Liver (tissue), 8 donors: ENCODE measurements at regions not wholly inside any gene's neighbourhood (a gene's known extent, or its start where the extent isn't known, plus 50 kb on each side); places are given as distances from the start of the nearest gene placed in this dataset.

Experiments used
- DNase-seq: peaks from one replicate; pipeline ENCODE4 v3.0.0-alpha.2; 2017; ENCODE audit warnings: low spot score
- H3K27ac ChIP-seq, 2 donors: one replicate each; pipeline ENCODE4 v1.7.0; 2013; ENCODE audit warnings: inconsistent platforms in 2 of 2, low read length in 2 of 2, control low read depth in 1 of 2, low read depth in 1 of 2, mild to moderate bottlenecking in 1 of 2
- H3K27me3 ChIP-seq, 4 donors: one replicate each; pipeline versions ENCODE4 v1.6.1 to v1.7.0; 2013; ENCODE audit warnings: low read length in 3 of 4, inconsistent platforms in 1 of 4, mild to moderate bottlenecking in 1 of 4, moderate library complexity in 1 of 4; ENCODE audit not compliant: control insufficient read depth in 4 of 4, insufficient read depth in 4 of 4
- H3K36me3 ChIP-seq, 4 donors: one replicate each; pipeline versions ENCODE4 v1.6.1 to v1.7.0; 2013; ENCODE audit warnings: low read length in 3 of 4, mild to moderate bottlenecking in 3 of 4, low read depth in 1 of 4, moderate library complexity in 1 of 4; ENCODE audit not compliant: control insufficient read depth in 4 of 4, insufficient read depth in 3 of 4
- H3K4me1 ChIP-seq, 4 donors: one replicate each; pipeline versions ENCODE4 v1.6.1 to v1.7.0; 2013; ENCODE audit warnings: low read length in 3 of 4, mild to moderate bottlenecking in 3 of 4, moderate library complexity in 1 of 4; ENCODE audit not compliant: control insufficient read depth in 4 of 4, insufficient read depth in 4 of 4
- H3K4me3 ChIP-seq, 3 donors: one replicate each; pipeline versions ENCODE4 v1.6.1 to v1.7.0; 2013; ENCODE audit warnings: low read length in 3 of 3, control low read depth in 1 of 3, low read depth in 1 of 3, mild to moderate bottlenecking in 1 of 3
- H3K9ac ChIP-seq, 2 donors: one replicate each; pipeline ENCODE4 v1.7.0; 2013; ENCODE audit warnings: low read length in 2 of 2, mild to moderate bottlenecking in 2 of 2, moderate library complexity in 2 of 2, control low read depth in 1 of 2, low read depth in 1 of 2
- H3K9me3 ChIP-seq, 4 donors: one replicate each; pipeline versions ENCODE4 v1.6.1 to v1.7.0; 2013; ENCODE audit warnings: low read length in 3 of 4; ENCODE audit not compliant: control insufficient read depth in 4 of 4
- ATF3 ChIP-seq: IDR thresholded peaks from 2 replicates; pipeline ENCODE4 v1.6.1; 2016; ENCODE audit warnings: antibody characterized with exemption
- CTCF ChIP-seq: fragments of 150-350 bp; IDR thresholded peaks from 2 replicates; pipeline ENCODE4 v1.5.1; 2017; ENCODE audit warnings: improper control_type of control experiment, low read depth, low read length; ENCODE audit not compliant: missing input control
- EGR1 ChIP-seq, 2 donors: IDR thresholded peaks; 2 replicates each; pipeline ENCODE4 v1.6.1; 2016 to 2018; ENCODE audit warnings: antibody characterized with exemption in 2 of 2, low read depth in 2 of 2
- FOXA2 ChIP-seq: IDR thresholded peaks from 2 replicates; pipeline ENCODE4 v1.6.1; 2016; ENCODE audit warnings: antibody characterized with exemption
- GABPA ChIP-seq, 2 donors: IDR thresholded peaks in 1 of 2; conservative IDR thresholded peaks in 1 of 2; 2 replicates each; pipeline ENCODE4 v1.6.1; 2016; ENCODE audit warnings: antibody characterized with exemption in 2 of 2, mild to moderate bottlenecking in 1 of 2, moderate library complexity in 1 of 2
- HNF4A ChIP-seq, 2 donors: conservative IDR thresholded peaks; 2 replicates each; pipeline ENCODE4 v1.6.1; 2016; ENCODE audit warnings: antibody characterized with exemption in 2 of 2, mild to moderate bottlenecking in 2 of 2
- HNF4G ChIP-seq: IDR thresholded peaks from 2 replicates; pipeline ENCODE4 v1.6.1; 2016; ENCODE audit warnings: antibody characterized with exemption
- JUND ChIP-seq, 2 donors: IDR thresholded peaks; 2 replicates each; pipeline ENCODE4 v1.6.1; 2016; ENCODE audit warnings: antibody characterized with exemption in 2 of 2
- MAX ChIP-seq: IDR thresholded peaks from 2 replicates; pipeline ENCODE4 v1.6.1; 2016; ENCODE audit warnings: antibody characterized with exemption
- NR2F2 ChIP-seq: IDR thresholded peaks from 2 replicates; pipeline ENCODE4 v1.6.1; 2016; ENCODE audit warnings: antibody characterized with exemption
- RAD21 ChIP-seq, 2 donors: IDR thresholded peaks; 2 replicates each; pipeline ENCODE4 v1.6.1; 2016; ENCODE audit warnings: antibody characterized with exemption in 2 of 2, mild to moderate bottlenecking in 2 of 2
- REST ChIP-seq: IDR thresholded peaks from 2 replicates; pipeline ENCODE4 v1.6.1; 2016; ENCODE audit warnings: antibody characterized with exemption, mild to moderate bottlenecking
- SP1 ChIP-seq: IDR thresholded peaks from 2 replicates; pipeline ENCODE4 v1.6.1; 2018; ENCODE audit warnings: antibody characterized with exemption, mild to moderate bottlenecking
- TAF1 ChIP-seq: conservative IDR thresholded peaks from 2 replicates; pipeline ENCODE4 v1.6.1; 2016; ENCODE audit warnings: antibody characterized with exemption, mild to moderate bottlenecking
- ZBTB33 ChIP-seq: IDR thresholded peaks from 2 replicates; pipeline ENCODE4 v1.6.1; 2016; ENCODE audit warnings: antibody characterized with exemption
- WGBS: extraction: QIAGEN DNeasy Blood & Tissue Kit; methylation state at CpG from one replicate; pipeline ENCODE4 v1.1.7; 2013; 5-methylcytosine and 5-hydroxymethylcytosine counted together
- donor health status: healthy.
- donor health status: healthy.
- donor health status: healthy.
- donor health status: healthy.
- donor health status: healthy.

GRCh38 chr20:11076434-11077105 is 402.8 kb upstream of the JAG1 start (continued):
- TF ChIP-seq CTCF (no peak), SP1 (no peak), FOXA2 (no peak)

- no peak for DNase-seq
- Histone ChIP-seq H3K36me3 (no peaks in the 10 kb centered on the region), H3K4me1 (no peaks in the 10 kb centered on the region), H3K9me3 (peaks cover 0 to 3% (median 1%) of the 10 kb centered on the region in 4 donors), H3K27me3 (peaks cover 0 to under 1% (median 0%) of the 10 kb centered on the region in 4 donors), H3K4me3 (no peak overlapping the region), H3K27ac (no peak overlapping the region), H3K9ac (no peak overlapping the region)
- 78% methylated on average over 2 of the region's 2 CpGs for WGBS
- no peak for TF ChIP-seq TAF1
- no peak for TF ChIP-seq RAD21 (IDR thresholded peaks at IDR 0.05)
- no peak for TF ChIP-seq MAX
- no peak for TF ChIP-seq FOXA2
- TF ChIP-seq JUND (IDR thresholded peaks at IDR 0.05), result no peak
- TF ChIP-seq GABPA (IDR thresholded peaks at IDR 0.05 in 1 of 2, conservative IDR thresholded peaks at IDR 0.05 in 1 of 2), result no peak
- no peak for TF ChIP-seq HNF4G
- no peak for TF ChIP-seq REST
- TF ChIP-seq ZBTB33, result no peak
- no peak for TF ChIP-seq NR2F2
- TF ChIP-seq ATF3, result no peak
- no peak for TF ChIP-seq CTCF
- TF ChIP-seq EGR1 (IDR thresholded peaks at IDR 0.05; ENCODE audit: low read depth in 2 of 2), result no peak
- no peak for TF ChIP-seq HNF4A (conservative IDR thresholded peaks at IDR 0.05)
These were observed 403.4 kb upstream of the JAG1 start for GRCh38 chr20:11077226-11077625.
